IPS DF 4.7 (cell line): ENCODE measurements at regions not wholly inside any gene's neighbourhood (a gene's known extent, or its start where the extent isn't known, plus 50 kb on each side); places are given as distances from the start of the nearest gene placed in this dataset.

Experiments
- DNase-seq: peaks from one replicate; pipeline ENCODE4 v3.0.0-alpha.2; 2013; ENCODE audit warnings: low spot score; ENCODE audit errors: extremely low read depth

DNA sequence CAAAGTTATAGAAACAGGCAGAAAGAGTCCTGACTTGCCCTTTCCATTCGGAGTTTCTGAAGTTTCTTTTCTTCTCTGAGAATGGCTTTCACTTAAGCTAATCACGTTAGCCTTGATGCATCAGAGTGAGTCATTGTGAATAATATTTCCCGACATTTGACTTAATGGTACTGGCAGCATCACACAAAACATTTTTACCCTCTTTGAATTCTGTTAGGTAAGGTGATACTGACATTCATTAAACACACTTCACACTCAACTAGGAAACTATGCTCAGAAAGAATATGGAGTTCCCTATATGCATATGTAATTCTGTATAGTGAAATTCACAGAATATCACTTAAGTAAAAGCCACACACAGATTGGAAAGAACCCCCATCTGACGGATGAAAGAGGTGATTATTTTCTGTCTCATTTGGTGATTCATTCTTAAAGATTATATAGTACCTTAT lies 120.8 kb upstream of the ARHGAP20 start:
- no peak for DNase-seq

DNA sequence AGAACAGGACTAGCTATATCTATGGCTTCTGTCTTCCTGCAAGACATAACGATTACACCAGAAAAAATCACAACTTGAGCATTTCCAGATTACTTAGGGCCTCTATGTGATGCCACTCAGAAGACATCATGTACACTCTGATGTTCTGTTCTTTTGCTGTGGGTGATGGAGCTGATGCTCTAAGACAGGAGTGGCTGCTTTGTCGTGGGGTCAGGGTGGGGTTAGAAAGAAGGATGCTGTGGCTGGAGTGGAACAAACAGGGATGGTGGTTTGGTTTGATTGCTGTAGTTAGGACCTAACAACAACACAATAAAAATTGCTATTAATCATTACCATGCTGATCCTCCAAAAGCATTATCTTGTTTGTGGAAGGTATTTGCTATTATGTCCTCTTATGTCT lies 120.3 kb upstream of the ARHGAP20 start:
- no peak for DNase-seq

DNA sequence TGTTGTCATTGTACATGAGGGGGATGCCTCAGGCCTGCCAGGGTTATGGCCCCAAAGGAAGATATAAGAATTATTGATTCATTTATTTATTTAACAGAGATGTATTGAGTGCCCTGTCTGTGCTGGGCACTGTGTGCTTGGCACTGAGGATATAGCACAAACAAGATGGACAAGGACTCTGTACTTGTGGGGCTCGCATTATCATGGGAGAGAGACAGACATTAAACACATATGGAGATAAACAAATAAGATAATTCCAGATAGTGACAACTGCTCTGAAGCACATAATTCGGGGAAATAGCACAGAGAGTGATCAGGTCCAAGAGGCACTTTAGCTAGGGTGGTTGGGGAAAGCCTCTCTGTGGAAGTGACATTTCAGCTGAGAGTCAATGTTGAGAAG lies 119.8 kb upstream of the ARHGAP20 start:
- DNase-seq, result no peak

DNA sequence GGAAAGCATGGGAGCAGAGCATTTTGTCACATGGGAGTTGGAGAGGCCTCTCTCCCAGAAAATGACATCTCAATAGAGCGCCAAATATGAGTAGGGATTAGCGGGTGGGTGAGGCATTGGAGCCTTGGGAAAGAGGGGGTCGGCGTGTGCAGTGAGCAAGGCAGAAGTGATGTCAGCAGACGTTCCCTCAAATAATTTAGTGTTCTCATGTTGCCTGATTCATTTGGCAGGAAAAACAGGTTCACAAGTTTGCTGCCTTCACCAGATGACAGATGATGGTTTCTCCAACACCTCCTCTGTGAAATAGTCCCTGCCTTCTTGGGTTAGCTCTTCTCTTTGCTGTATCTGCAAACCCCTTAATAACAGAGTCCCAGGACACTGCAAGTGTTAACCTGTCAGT lies 118.5 kb upstream of the ARHGAP20 start:
- DNase-seq, result no peak

DNA sequence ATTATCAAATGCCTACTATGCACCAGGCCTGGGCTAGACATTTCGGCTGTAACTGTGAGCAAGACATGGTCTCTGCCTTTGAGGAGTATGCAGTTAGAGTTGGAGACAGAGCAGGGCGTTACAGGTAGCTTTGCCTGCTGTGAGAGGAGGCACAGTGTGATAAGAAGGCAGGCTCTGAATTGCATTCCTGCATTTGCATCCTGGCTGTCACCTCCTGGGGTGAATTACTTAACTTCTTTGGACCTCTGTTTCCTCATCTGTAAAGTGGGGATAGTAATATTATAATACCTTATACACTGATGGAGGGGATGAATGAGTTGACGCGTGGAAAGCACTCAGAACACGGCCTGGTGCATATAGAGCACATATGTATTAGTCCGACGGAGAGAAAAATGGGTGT lies 118.1 kb upstream of the ARHGAP20 start:
- DNase-seq, result no peak

DNA sequence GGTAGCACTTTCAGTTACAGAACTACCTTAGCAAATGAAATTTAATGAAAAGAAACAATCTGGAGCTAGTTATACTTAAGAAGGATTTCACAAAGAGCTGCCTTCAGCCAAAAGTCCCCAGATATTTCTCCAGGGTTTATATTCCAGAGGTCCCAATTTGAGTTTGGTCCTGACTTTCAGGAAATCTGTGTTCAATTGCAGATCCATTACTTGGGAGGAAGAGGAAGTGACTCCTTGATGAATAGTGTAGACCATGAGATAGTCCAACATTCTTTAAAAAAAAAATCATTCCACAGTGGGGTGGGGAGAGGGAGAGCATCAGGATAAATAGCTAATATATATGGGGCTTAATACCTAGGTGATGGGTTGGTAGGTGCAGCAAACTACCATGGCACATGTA lies 117.6 kb upstream of the ARHGAP20 start:
- no peak for DNase-seq

DNA sequence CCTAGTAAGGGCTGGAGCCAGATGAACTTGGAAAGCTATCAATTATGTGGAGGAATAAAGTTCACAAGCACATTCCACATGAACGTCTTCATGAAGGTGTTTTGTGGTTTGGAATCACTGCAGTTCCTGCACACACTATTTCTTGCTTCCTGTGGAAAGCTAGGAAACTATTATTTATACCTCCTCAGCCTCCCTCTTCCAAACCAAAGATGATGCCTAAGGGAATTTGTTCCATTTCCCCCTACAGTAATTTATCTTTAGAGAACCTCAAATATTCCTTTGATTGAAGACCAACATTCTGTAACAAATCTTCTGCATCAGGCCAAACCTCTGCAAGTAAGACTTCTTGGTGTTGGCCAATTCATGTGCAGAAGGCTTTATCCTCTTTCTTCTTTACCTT lies 115.8 kb upstream of the ARHGAP20 start:
- DNase-seq, result no peak

DNA sequence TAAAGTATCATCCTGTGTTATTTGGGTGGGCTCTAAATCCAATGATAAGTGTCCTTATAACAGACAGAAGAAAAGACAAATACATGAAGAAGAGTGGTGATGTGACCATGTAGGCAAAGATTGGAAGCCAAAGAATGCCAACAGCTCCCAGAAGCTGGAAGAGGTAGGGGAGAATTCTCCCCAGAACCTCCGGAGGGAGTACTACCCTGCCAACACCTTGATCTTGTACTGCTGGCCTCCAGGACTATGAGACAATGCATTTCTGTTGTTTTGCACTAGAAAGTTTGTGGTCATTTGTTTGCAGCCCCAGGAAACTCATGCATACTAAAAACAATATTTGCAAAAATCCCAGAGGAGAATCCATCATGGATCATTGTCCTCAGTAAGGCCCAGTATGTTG lies 115.0 kb upstream of the ARHGAP20 start:
- DNase-seq, result no peak

DNA sequence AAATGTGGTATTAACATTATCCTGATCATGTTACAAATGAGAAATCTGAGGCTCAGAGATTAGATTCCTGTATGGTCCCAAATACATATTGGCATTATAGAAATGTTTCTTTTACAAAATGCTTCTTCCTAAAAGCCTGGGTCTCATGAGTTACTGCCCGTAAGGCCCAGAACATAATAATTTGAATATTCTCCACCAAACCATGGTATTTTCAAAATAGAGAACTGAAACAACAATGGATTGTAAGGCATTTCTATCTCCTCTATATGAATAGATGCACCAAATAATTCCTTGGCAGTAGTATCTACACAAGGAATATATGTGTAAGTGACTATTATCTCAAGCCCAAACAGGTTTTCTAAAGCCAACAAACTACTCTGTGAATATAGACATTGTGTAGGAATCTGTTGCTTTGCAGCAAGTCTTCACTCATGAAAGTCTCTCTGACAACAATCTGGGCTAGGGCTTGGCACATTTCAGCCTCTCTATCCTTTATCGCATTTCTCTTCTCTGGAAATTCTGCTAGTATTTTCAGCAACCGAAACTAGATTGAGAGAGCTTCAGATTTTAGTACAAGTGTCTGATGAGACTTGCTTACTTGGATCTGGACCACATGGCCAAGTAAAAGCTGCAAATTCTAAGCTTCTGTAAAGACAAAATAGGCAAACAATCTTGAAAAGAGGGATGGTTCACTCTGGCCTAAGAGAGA lies 112.8 kb upstream of the ARHGAP20 start:
- no peak for DNase-seq

DNA sequence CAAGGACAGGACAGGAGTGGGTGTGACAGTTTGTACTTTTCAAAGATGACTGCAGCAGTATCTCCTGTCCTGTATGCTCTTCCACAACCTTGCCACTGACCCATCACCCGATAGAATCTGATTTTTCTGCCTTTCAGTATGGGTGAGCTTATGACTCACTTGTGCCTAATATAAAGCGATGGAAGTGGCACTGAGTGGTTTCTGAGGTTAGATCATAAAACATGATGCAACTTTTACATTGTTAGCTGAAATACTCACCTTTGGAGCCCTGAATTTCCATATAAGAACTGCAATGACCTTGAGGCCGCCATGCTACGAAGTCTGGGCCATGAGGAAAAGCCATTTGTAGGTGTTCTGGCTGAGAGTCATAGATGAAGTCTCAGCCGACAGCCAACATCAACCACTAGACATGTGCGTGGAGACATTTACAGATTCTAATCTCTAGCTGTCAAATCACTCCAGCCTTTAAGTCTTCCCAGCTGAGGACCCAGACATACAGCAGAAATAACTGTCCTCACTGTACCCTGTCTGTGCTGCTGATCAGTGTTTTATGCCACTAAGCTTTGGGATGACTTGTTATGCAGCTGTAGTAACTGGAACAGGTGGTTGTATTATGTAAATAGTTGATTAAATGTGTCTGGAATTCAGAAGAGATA lies 105.9 kb upstream of the ARHGAP20 start:
- no peak for DNase-seq

DNA sequence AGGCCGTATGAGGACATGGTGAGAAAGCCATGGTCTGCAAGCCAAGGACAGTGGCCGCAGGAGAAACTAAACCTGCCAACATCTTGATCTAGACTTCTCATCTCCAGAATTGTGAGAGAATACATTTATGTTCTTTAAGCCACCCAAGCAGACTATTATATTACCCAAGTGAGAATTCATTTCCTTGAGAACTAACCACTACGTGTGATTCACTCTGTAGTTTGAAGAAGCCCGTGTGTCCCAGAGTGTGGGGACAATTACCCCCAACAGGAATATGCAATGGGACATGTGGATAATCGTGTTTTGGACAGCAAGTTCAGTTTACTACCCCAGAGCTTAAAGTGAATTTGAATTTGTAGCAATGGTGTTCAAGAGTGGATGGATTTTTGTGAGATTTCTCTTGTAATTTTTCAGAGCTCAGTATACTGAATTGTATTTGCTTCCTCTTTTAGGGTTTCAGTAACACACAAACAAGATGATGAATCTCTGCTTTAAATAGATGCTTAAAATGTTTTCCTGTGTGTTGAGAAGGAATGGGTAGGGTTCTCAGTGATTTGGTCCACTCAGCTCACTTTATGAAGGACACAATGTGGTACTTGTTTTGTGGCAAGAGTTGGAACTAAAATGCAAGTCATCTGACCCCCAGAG lies 100.0 kb upstream of the ARHGAP20 start:
- no peak for DNase-seq

DNA sequence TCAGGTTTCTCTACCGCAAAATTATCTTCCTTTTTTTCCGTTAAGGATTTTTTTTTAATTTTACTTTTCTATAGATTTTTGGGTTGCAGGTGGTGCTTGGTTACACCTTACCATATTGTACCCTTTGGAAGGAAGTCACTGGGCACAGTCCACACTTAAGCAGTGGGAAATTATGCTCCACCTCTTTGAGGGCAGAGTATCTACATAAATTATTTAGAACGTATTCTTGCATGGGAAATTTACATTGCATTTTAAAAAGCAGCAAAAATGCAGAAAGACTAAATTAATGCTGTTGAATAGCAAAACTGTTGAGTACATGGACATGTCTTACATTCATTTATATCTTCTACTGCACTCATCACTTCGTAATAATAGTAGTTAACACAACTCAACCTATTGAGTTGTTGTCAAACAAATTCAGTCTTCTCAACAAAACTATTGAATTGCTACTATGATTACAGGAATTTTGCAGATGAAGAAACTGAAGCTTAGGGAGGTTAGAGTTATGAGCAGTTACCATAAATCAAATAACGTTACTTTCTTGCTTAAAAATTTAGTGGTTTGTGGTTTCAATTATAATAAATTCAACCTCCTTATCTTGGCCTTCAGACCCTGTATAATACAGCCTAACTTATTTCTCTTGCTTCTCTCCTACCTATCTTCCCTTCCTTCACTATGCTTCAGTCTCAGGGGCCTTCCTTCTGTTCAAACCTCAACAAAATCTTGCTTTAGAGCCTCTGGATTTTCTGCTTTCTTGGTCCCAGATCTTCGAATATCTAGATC lies 97.4 kb upstream of the ARHGAP20 start:
- no peak for DNase-seq

DNA sequence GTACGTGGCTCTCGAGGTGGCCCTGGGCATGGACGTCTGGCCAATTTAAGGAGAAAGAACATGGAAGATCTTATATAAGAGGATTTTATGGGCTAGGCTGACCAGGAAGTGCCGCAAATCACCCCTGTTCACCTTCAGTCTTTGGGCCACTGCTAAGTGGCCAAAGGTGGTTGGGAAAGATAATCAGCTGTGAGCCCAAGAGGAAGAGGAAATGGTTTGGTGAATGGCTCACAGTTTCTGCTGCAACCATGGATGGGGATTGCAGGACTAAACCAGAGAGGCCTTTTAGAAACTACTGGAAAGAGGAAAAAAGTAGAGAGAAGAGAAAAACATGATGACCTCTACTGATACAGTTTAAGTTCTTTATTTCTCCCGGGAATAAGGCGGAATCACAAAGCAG lies 96.0 kb upstream of the ARHGAP20 start:
- no peak for DNase-seq

DNA sequence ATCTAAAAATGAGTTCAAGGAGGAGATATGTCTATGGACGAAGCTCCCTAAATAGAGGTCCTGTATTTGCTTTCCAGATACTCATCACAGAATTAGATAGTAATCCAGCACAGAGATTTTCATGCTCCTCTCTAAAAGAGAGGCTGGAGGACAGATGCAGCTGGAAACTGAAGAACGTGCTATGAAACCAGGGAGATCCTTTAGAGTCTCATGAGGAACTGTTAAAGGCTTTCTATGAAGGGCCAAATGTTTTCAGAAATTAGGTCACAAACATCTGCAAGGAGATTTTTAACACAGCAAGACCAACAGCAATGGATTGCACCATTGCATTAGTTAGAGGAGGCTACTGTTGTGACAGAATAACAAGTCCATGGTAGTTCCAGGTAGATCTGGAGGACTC lies 95.6 kb upstream of the ARHGAP20 start:
- DNase-seq, result no peak

DNA sequence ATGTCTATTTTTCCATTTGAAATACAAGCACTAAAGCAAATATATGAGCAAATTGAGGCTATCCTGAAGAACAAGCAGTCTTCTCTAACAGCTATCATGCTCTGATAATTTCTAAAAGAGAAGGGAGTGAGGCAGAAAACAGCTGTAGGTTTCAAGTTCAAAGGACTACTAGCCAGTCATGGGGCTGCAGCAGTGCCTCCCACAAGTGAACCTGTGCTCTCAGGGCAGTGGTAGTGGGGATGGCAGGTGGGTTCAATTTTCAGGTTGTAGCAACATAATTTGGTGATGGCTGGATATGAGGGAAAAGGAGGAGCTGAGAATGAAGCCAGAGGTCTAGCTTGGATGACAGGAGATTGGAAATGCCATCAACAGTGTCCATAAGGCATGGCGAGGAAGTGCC lies 93.5 kb upstream of the ARHGAP20 start:
- DNase-seq, result no peak

DNA sequence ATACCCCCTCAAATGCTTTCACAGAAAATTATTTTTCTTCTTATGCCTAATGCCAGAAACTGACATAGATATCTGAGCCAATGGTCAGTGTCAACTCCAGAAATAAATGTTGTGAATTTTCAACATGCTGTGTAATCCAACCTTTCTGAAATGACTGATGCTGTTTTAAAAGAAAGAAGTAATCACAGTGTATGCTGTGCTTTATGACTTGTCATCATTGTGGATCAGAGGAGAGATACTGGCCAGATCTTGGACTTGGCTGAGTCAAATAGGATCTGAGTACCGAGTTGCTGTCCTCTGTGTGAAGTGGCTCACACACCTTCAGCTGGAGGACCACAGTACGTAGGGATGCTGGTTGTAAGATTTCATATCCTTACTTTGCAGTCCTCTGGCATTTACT lies 89.9 kb upstream of the ARHGAP20 start:
- no peak for DNase-seq

DNA sequence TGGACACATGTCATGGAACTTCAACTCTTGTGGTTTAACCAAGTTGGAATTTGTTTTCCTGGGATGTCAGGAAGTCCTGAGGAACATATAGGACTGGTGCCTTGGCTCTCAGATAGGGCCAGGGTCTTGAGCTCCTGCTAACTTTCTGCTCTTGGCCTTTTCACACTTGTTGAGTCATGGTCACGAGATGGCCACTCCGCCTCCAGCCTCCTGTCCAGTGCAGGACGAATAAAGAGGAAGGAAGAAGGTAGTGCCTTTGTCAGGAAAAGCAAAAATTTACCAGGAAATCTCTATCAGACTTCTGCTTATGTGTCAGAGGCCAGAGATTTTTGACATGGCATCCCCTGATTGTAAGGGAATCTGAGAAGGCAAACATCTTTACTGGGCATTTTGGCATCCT lies 89.1 kb upstream of the ARHGAP20 start:
- no peak for DNase-seq

DNA sequence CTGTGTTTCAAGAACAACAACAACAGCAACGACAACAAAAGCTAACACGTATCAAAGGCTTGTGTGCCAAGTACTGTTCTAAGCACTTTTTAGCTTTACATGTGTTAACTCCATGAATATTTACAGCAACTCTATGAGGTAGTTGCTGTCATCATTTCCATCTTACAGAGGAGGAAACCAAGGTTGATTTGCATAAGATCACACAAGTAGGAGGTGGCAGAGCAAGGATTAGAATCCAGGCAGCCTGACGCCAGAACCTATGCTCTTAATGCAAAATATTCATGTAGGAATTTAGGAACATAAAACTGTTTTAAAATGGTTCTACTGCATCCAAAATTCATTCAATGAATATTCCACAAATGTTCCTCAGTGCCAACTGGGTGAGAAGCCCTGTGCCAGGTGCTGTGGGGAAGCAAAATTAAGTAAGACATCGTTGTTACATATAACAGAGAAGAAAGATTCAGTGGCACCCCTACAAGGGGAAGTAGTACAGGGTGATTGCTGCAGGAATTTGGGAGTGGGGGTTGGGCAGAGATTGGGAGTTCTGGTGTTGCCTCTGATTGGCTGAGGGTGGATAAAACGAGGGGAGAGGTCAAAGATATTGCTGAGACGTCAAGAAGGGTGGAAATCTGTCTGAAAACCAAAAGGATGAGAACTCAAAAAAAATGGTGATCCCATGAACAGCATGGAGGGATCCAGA lies 86.1 kb upstream of the ARHGAP20 start:
- no peak for DNase-seq

DNA sequence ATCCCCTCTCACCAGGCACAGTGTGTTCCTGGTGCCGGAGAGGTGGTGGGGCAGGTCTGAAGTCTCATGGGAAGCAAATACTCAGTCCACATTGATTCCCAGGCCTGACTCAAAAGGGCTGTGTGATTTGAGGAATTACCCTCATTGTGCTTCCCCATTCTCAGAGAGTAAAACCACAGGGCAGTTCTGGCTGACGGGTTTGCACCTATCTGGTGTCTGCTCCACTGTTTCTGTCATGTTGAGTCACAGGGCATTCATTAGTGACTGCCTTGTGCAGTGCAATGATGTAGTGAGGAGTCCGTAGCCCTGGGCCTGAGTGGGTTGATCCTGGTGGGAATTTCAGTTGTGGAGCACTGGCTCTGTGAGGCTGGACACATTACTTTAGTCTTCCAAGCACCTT lies 85.2 kb upstream of the ARHGAP20 start:
- DNase-seq, result no peak

DNA sequence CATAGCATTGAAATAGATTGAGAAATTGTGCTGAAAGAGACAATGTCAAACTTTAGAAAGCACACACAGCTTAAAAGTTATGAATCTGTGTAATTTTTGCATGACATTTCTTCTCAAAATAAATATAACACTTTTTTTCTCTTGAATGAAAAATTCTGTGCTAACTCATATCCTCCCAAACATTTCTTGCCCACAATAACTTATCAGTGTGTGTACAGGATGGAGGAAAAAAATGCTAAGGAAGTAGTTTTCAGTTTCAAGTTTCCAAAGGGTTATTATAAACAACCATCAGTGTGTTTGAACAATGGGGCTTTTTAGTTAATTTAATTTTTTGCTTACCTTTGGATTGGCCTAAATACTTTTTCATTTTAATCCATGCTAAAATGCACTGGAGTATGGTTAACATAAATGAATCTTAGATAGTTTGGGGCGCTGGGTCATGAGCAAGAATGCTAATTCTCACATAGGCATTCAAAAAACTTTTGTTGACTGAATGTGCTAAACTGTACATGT lies 82.9 kb upstream of the ARHGAP20 start:
- no peak for DNase-seq

DNA sequence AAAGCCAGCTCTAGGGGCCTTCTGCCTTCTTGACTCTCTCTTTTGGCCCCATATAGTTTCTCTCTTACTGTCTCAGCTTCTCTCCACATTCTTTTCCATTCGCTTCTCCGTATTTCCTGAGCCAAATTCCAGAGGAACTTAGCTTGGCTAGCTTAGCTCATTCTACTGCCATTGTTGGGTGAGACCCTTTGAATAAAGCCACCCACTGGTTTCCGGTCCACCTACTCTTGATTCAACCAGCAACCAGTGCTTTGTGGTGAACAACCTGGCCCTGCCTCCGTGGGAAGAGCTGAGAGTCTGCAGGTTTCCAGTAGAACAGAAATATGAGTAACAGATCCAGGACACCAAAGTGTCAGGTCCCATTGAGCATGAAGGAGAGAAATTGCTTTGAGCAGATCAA lies 81.3 kb upstream of the ARHGAP20 start:
- DNase-seq, result no peak
